Karpas-422 (cell line): ENCODE measurements at regions not wholly inside any gene's neighbourhood (a gene's known extent, or its start where the extent isn't known, plus 50 kb on each side); places are given as distances from the start of the nearest gene placed in this dataset.

Source experiments
- DNase-seq: peaks from one replicate; pipeline ENCODE4 v3.0.0-alpha.2; 2015
- H2AFZ ChIP-seq: fragments of 200-600 bp; sonication (generic); 2 replicates; pipeline ENCODE4 v1.6.1; 2014; ENCODE audit warnings: antibody characterized with exemption, low read length, mixed read lengths
- H3K27ac ChIP-seq: fragments of 200-600 bp; sonication (generic); 2 replicates; pipeline ENCODE4 v1.5.1; 2014; ENCODE audit warnings: mild to moderate bottlenecking, low read length, moderate library complexity
- H3K27me3 ChIP-seq: fragments of 200-600 bp; sonication (generic); 2 replicates; pipeline ENCODE4 v1.6.1; 2014; ENCODE audit warnings: low read length, mixed read lengths
- H3K36me3 ChIP-seq: fragments of 200-600 bp; sonication (generic); 2 replicates; pipeline ENCODE4 v1.6.1; 2014; ENCODE audit warnings: low read length, mixed read lengths; ENCODE audit not compliant: insufficient read depth
- H3K4me1 ChIP-seq: fragments of 200-600 bp; sonication (generic); 2 replicates; pipeline ENCODE4 v1.6.1; 2014; ENCODE audit warnings: mild to moderate bottlenecking, low read length, mixed read lengths
- H3K4me2 ChIP-seq: fragments of 200-600 bp; sonication (generic); 2 replicates; pipeline ENCODE4 v1.6.1; 2014; ENCODE audit warnings: low read length, low read depth, mild to moderate bottlenecking; ENCODE audit not compliant: poor library complexity, severe bottlenecking
- H3K4me3 ChIP-seq: fragments of 200-600 bp; sonication (generic); 2 replicates; pipeline ENCODE4 v1.5.1; 2014; ENCODE audit warnings: mild to moderate bottlenecking, antibody characterized with exemption, low read length, mixed read lengths
- H3K79me2 ChIP-seq: fragments of 200-600 bp; sonication (generic); 2 replicates; pipeline ENCODE4 v1.6.1; 2014; ENCODE audit warnings: mild to moderate bottlenecking, low read length, mixed read lengths
- H3K9ac ChIP-seq: fragments of 200-600 bp; sonication (generic); 2 replicates; pipeline ENCODE4 v1.6.0; 2014; ENCODE audit warnings: low read length
- H3K9me2 ChIP-seq: fragments of 200-600 bp; sonication (generic), shearing (Covaris generic); replicated peaks from 2 replicates; pipeline ENCODE4 v1.6.0; 2014; ENCODE audit warnings: mild to moderate bottlenecking, low read length, moderate library complexity; ENCODE audit not compliant: insufficient read depth
- H3K9me3 ChIP-seq: fragments of 300-700, 200-600 bp; sonication (generic); 2 replicates; pipeline ENCODE4 v1.6.1; 2014; ENCODE audit warnings: low read length, mixed read lengths
- H4K20me1 ChIP-seq: fragments of 200-600 bp; sonication (generic); 2 replicates; pipeline ENCODE4 v1.6.1; 2014; ENCODE audit warnings: mild to moderate bottlenecking, antibody characterized with exemption, low read length, low read depth; ENCODE audit not compliant: insufficient read depth

DNA sequence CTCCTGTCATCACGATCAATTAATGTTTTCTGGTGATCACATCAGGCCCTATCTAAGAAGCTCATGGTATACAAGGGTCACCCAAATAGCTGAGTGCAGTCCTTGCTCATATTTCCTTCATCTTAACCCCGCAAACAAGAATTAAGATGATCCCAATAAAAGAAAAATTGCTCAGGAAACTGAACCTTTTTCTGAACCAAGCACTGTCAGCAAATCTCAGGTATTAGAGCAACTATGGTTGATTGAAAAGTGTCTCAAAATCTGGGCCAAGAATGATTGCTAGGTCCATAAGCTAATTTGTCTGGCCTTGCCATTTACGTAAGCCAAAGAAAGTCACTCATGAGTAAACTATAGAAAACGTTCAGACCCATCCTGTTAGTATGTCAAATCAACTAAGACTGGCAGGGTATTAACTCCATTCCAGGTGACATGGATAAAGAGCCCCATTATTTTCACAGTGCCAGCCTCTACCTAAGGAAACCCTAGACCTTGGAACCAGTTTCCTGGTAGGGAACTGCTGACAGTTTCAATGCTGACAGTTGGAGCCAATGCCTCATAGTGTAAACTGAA, 209.3 kb downstream of the DEPDC1B start:
- Histone ChIP-seq H3K9me2 (no peaks in the 10 kb centered on the region), H3K36me3 (peaks cover 5% of the 10 kb centered on the region; the same call in 1 of the 2 replicates), H3K4me2 (no peak overlapping the region), H3K4me3 (no peak overlapping the region), H3K27me3 (no peaks in the 10 kb centered on the region), H3K9me3 (no peaks in the 10 kb centered on the region), H3K79me2 (peaks cover 11% of the 10 kb centered on the region; the same call in 1 of the 2 replicates), H4K20me1 (no peaks in the 10 kb centered on the region), H3K9ac (no peak overlapping the region), H2AFZ (no peak overlapping the region), H3K4me1 (peaks cover 27% of the 10 kb centered on the region), H3K27ac (no peak overlapping the region)
- no peak for DNase-seq

DNA sequence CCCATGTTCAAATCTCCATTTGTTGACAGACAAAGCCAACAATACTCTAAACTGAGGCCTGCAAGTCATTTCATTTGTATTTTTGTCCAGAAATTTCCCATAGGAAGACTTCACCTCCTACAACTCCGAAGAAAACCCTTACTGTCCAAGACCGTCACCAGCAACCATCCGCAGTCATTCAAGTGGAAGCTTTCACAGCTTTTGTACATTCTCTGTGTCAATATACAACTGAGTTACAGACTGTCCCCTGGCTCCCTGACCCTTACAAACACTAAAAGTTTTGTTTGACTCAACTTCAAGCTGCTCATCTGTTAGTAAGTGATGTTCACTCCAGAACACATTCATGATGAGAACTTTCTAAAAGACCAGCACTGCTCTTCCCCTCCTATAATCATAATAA, 210.1 kb downstream of the DEPDC1B start:
- no peak overlapping the region for H2AFZ ChIP-seq
- no peak for DNase-seq
- H3K36me3 ChIP-seq = peaks cover 5% of the 10 kb centered on the region; the same call in 1 of the 2 replicates
- H3K4me1 ChIP-seq = peaks cover 19% of the 10 kb centered on the region
- H4K20me1 ChIP-seq = no peaks in the 10 kb centered on the region
- no peaks in the 10 kb centered on the region for H3K9me3 ChIP-seq
- H3K27ac ChIP-seq = no peak overlapping the region
- H3K27me3 ChIP-seq = no peaks in the 10 kb centered on the region
- no peak overlapping the region for H3K4me3 ChIP-seq
- no peaks in the 10 kb centered on the region for H3K9me2 ChIP-seq
- H3K79me2 ChIP-seq = peaks cover 11% of the 10 kb centered on the region; the same call in 1 of the 2 replicates
- no peak overlapping the region for H3K4me2 ChIP-seq
- H3K9ac ChIP-seq = no peak overlapping the region

DNA sequence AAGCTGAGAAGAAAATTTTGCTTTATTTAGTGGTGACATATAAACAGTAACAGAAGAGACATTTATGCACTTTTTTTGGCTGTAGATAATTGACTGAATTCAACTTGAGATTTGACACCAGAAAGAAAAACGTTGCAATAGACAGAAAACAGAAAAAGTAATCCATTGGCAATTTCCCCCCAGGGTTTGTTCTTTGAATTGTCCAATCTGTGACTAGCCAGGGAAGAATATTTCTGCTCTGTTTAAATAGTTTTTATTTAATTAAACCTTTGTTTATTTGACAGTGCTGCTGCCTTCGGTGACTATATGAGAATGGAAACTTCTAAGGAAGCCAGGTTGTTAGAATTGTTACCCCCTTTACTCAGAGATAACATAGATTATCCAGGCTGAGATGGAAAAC, 210.6 kb downstream of the DEPDC1B start:
- Histone ChIP-seq H3K9ac (no peak overlapping the region), H3K79me2 (peaks cover 11% of the 10 kb centered on the region; the same call in 1 of the 2 replicates), H3K27me3 (no peaks in the 10 kb centered on the region), H3K36me3 (peaks cover 5% of the 10 kb centered on the region; the same call in 1 of the 2 replicates), H4K20me1 (no peaks in the 10 kb centered on the region), H3K27ac (no peak overlapping the region), H3K9me2 (no peaks in the 10 kb centered on the region), H3K4me3 (no peak overlapping the region), H3K4me2 (no peak overlapping the region), H2AFZ (no peak overlapping the region), H3K4me1 (peaks cover 14% of the 10 kb centered on the region), H3K9me3 (no peaks in the 10 kb centered on the region)
- no peak for DNase-seq

DNA sequence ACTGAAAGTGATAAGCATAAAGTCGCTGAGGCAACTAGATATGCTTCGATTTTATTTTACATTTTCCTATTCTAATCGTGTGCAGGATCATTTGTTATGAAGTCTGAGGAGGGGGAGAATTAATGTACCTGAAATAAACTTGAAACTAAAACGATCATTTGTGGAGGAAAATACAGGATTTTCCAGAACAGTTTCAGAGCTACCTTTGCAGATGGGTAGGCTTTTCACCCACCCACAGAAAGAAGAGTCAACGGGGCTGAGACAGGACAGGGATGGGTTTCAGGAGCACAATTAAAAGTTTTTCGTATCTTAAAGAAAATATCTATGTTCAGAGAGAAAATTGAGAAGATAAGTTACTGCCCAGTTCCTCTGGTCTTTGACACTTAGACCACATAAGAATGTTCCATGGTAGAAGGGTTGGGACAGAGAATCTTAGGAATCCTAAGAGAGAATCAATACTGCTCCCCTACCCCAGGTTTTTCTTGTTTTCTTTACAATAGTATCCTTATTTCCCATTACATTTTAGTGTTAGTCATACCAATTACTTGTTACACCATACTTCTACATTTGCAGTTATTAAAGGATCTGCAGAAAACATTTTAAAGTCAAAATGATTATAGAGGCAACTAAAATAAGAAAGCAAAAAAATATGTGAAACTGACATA, 211.4 kb downstream of the DEPDC1B start:
- Histone ChIP-seq H3K9me2 (no peaks in the 10 kb centered on the region), H3K4me3 (no peak overlapping the region), H3K4me2 (no peak overlapping the region), H3K27ac (no peak overlapping the region), H3K27me3 (no peaks in the 10 kb centered on the region), H3K4me1 (peaks cover 6% of the 10 kb centered on the region), H3K9ac (no peak overlapping the region), H3K9me3 (no peaks in the 10 kb centered on the region), H2AFZ (no peak overlapping the region), H3K36me3 (peaks cover 5% of the 10 kb centered on the region; the same call in 1 of the 2 replicates), H4K20me1 (no peaks in the 10 kb centered on the region), H3K79me2 (peaks cover 7% of the 10 kb centered on the region; the same call in 1 of the 2 replicates)
- DNase-seq = no peak

DNA sequence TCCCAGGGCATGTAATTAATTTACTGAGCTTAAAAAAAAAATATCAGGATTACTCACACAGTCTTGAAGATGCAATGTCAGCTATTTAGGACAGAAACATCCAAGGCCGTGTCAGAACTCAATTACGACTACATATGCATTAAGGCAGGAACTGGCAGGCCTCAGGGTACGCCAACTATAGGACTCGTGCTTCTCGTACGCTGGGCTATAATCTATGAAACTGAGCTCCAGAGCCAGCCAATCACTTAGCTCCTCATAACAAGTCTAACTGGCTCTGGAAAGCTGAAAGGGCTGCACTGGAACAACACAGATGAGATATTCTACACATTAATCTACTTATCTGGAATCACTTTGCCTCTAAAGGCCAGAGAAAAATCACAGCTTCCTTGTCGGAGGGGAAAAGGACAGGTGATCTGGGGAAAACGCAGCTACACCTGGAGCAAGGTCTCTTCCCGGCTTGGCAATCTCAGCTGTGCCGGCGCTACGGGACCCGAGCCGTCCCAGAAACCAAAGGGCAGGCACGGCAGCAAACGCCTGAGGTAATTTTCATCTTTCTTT, 212.0 kb downstream of the DEPDC1B start:
- Histone ChIP-seq H3K27me3 (no peaks in the 10 kb centered on the region), H3K4me1 (0 out of 2 replicates have a peak, but pooled peaks cover 3% of the 10 kb centered on the region), H3K4me2 (no peak overlapping the region), H3K36me3 (peaks cover 1% of the 10 kb centered on the region; the same call in 1 of the 2 replicates), H3K4me3 (no peak overlapping the region), H3K9ac (no peak overlapping the region), H2AFZ (no peak overlapping the region), H3K9me3 (no peaks in the 10 kb centered on the region), H4K20me1 (no peaks in the 10 kb centered on the region), H3K79me2 (peaks cover 3% of the 10 kb centered on the region; the same call in 1 of the 2 replicates), H3K9me2 (no peaks in the 10 kb centered on the region), H3K27ac (no peak overlapping the region)
- DNase-seq = no peak

DNA sequence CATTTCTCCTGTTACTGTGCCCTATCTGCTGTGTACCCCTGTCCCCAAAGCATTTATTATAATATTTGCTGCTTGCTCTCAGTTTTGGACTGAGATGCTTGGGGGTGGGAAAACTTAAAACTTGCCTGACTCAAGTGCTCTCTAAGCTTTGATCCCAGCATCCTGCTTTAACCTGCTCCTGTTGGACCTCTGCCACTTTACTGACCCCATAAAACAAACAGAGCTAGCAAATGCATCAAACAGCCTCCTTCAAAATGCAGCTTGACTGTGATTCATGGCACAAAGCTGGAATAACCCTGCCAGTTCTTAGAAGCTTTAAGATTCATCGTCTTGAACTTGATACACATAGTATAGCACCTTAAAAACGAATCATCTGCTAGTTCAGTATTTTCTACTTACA, 212.5 kb downstream of the DEPDC1B start:
- Histone ChIP-seq H3K36me3 (no peaks in the 10 kb centered on the region), H3K79me2 (peaks cover 3% of the 10 kb centered on the region; the same call in 1 of the 2 replicates), H3K27ac (no peak overlapping the region), H3K27me3 (no peaks in the 10 kb centered on the region), H4K20me1 (no peaks in the 10 kb centered on the region), H2AFZ (no peak overlapping the region), H3K9me3 (no peaks in the 10 kb centered on the region), H3K4me2 (no peak overlapping the region), H3K9me2 (no peaks in the 10 kb centered on the region), H3K9ac (no peak overlapping the region), H3K4me1 (0 out of 2 replicates have a peak, but pooled peaks cover 3% of the 10 kb centered on the region), H3K4me3 (no peak overlapping the region)
- DNase-seq = no peak

DNA sequence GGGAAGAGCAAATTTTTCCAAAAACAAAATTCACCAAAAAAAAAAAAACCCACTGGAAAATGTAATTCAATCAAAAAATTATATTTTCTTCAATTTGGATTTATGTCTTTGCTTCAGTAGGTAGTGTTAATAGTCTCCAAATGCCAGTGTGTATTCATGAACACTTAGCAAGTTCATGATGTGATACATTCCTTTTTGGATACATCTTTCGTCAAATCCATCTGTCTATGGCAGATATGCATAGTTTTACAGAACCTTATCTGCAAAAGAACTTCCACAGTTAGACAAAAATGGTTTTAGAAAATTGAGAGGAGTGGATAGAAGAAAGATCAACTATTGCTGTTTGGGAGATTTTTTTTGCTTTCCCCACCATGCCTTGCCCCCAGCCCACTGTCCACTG, 214.6 kb downstream of the DEPDC1B start:
- Histone ChIP-seq H4K20me1 (no peaks in the 10 kb centered on the region), H3K9me2 (no peaks in the 10 kb centered on the region), H3K4me3 (no peak overlapping the region), H3K9ac (no peak overlapping the region), H3K36me3 (no peaks in the 10 kb centered on the region), H3K4me1 (0 out of 2 replicates have a peak, but pooled peaks cover under 1% of the 10 kb centered on the region), H3K9me3 (no peaks in the 10 kb centered on the region), H3K27me3 (no peaks in the 10 kb centered on the region), H3K27ac (no peak overlapping the region), H2AFZ (no peak overlapping the region), H3K79me2 (peaks cover 3% of the 10 kb centered on the region; the same call in 1 of the 2 replicates), H3K4me2 (no peak overlapping the region)
- no peak for DNase-seq

DNA sequence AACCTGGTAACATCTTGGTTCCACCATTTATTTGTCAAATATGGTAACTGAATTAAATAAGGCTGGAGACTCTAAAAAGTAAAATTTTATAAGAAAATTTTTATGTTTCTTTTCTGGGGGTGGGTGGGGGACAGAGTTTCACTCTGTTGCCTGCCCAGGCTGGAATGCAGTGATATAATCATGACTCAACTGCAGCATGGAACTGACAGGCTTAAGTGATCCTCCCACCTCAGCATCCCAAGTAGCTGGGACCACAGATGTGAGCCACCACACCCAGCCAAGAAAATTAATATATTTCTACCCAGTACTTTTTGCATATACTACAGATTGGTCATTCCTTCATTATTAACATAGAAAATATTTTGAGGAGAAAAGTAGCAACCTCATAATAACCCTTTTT, 216.9 kb downstream of the DEPDC1B start:
- Histone ChIP-seq H3K36me3 (no peaks in the 10 kb centered on the region), H3K4me1 (no peaks in the 10 kb centered on the region), H3K4me3 (no peak overlapping the region), H3K27ac (no peak overlapping the region), H3K4me2 (no peak overlapping the region), H3K9ac (no peak overlapping the region), H3K79me2 (peaks cover 3% of the 10 kb centered on the region; the same call in 1 of the 2 replicates), H4K20me1 (no peaks in the 10 kb centered on the region), H2AFZ (no peak overlapping the region), H3K27me3 (no peaks in the 10 kb centered on the region), H3K9me3 (no peaks in the 10 kb centered on the region), H3K9me2 (no peaks in the 10 kb centered on the region)
- no peak for DNase-seq
